Muscle of back (tissue), 3 donors: ENCODE measurements at regions not wholly inside any gene's neighbourhood (a gene's known extent, or its start where the extent isn't known, plus 50 kb on each side); places are given as distances from the start of the nearest gene placed in this dataset.

Experiments
- DNase-seq, 3 donors: peaks; one replicate each; pipeline versions ENCODE4 v3.0.0 to v3.0.0-alpha.2; 2013

DNA sequence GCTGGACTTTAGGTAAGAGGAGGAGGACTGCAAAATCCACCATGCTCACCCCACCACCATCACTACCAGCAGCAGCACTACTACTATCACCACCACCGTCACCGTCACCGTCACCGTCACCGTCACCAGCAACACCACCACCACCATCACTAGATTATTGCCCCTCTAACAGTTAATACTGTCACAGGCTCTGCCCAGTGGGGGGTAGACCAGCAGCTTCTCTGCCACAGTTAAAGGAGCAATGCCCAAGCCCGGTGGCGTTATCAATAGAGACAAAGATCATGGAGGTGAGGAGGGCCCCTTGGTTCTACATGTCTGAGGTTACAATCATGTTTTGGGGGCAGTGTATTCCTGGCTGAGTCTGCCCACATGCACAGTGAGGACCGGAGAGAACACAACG, 184.4 kb upstream of the DYNLRB2 start:
- no peak for DNase-seq

DNA sequence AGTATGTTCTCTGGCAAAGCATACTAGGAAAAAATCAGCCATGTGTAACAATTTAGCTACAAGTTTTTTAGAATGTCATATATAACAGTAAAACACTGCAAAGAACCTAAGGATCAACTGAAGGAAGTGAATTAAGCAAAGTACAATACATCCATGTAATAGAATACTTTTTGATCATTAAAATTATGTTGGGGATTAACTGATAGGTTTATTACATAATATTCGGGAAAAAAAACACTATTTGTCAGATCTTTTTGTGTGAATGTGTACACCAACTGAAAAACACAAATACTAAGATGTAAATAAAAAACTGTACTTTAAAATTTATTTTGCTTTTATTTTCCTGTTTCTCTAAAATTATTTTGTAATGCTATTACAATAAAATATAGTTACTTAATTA, 185.5 kb upstream of the DYNLRB2 start:
- DNase-seq = no peak

DNA sequence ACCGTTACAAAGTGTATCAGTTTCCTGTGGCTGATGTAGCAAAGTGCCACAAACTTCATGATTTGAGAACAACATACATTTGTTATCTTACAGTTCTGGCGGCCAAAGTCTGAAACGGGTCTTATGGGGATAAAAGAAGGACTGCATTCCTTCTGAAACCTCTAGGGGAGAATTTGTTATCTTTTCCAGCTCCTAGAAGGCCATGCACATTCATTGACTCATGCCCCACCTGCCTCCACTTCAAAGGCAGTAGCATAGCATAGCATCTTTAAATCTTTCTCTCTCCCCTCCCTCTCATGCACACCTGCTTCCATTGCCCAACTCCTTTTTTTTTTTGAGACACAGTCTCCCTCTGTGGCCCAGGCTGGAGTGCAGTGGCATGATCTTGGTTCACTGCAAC, 190.7 kb upstream of the DYNLRB2 start:
- DNase-seq = no peak

DNA sequence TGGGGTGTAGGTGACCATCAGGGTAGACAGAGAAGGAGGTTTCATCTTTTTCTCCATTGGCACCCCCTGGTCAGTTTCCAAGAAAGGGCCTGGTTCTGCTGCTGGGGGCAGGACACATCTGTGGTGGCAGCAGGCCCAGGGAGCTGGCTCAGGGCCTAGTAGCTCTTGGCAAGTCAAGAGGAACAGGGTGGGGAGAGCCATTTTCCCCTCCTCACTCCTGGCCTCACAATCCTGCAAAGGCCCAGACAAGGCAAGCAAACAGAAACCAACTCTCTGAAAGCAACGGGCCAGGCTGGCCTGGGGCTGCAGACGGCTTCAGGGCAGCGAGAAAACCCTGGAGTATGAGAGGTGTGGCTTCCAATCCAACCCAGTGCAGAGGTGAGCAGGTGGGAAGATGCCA, 192.9 kb upstream of the DYNLRB2 start:
- DNase-seq = peak; percentile 34 to 65 (median 38)

DNA sequence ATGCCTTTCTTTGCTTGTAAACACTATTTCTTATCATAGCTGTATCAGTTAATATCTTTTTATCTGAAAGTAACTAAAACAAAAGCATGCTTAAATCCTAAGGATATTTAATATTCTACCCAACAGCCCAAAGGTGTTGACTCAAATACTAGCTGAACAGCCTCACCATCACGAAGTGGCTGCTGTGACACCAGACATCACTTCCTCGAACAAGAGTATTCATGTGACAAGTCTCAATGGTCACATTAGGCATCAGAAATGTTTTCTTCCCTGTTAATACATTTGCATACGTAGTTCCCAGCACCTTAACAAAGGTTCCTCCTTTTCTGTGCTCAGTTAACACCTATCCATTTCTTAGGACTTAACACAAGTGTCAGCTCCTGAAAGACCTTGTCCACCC, 193.8 kb upstream of the DYNLRB2 start:
- no peak for DNase-seq

DNA sequence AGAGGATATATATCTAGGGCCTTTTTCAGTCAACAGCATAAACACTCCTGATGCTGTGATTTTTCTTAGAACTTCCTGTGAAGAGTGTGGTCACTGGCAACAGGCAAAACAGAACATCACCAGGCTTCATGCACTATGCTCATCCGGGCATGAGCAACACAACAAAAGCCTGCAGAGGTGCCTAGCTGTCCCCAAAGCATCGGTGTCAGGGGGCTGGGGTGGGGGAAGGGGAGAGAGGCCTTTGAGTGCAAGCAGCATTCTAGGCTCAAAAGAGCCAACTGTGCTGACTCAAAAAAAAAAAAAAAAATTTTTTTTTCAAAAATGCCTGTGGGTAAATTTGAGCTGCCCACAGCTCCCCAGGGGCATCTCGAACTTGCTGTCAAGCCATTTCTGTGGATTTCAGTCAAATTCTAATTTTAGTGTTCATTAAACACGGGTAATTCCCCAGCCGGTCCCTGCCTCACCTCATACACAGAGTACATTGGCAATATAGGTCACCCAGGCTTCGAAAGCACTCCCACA, 194.6 kb upstream of the DYNLRB2 start:
- peak in 1 of 3 donors; percentile 15 for DNase-seq

DNA sequence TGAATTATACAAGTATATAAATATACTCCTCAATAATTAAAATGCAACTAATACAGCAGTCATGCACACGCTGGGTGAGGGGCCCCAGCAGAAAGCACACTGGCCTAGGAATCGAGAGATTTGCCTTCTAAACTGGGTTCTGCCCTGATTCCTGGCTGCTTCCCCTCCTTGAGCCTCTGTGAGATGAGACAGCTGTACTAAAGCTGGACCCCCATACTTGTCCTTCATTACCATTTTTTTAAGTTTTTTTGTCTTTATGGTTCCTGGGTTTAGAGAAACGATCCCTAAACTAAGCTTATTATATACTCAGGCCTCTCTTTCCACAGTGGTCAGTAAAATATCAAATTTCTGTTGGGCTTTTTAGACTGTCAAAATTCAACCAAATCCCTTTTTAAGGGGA, 195.1 kb upstream of the DYNLRB2 start:
- DNase-seq = no peak

DNA sequence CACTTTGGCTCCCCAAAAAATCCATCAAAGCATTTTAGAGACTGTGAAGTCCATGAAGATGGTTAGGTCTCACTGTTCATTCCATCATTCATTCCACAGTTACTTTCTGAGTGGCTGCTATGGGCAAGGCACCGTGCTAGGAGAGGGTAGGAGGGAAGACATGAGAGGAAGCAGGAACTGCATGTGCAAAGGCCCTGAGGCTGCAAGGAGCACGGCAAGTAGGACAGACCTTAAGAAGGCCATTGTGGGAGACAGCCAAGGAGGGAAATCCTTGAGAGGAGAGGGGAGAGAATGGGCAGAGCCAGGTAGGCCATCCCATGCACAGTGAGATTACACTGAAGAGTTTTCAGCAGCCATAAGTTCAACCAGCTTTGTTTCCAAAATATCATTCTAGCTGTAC, 196.2 kb upstream of the DYNLRB2 start:
- DNase-seq = no peak

DNA sequence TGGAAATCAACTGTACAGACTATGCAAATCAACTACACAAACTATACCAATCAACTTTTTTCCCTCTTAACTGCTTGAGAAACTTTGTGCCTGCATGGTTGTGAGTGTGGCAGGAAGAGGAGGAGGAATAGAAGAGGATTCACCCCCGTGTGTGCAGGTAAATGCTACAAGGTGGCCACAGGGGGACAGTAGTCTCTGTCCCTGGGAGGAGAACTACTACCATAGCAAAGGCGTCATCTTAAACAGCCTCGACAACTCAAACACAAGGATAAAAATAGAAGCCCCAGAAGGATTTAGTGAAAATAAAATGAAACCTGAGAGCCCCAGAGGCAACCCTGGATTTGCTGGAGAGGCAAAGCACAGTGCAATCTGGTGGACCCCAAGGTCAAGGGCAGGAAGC, 199.5 kb upstream of the DYNLRB2 start:
- DNase-seq = no peak

DNA sequence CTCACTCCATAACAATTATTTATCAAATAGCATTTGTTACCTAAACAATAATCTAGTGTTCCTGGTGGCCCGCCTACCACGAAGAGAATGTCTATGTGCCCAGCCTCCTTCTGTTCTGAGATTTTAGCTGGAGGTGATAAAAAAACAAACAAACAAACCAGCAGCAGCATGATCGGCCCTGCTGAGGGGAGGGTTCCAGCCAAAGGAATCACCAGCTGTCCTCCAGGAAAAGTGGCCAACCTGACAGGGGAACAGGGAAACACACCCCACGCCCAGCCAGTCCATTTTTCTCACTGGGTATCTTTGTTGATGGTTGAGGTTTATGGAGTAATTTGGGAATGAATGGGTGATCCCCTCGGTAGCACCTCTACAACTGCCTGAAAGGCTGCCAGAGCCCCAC, 203.0 kb upstream of the DYNLRB2 start:
- DNase-seq = no peak

DNA sequence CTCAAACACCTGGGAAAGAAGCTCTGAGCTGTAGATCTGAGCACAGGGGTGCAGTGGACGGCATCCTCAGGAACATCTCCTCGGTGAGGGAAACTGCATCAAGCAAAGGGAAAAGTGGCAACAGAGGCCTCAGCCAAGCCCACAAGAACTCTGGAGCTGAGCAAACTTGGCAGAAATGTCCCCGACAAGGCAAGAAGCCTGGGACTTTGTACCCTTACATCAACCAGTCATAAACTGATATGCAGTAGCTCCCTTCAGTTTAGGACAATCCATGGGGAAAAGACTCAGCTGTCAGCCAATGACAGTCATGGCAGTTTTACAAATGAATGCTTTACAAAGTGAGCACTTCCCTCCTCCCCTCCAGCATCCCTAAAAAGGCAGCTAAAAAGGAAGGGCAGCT, 210.0 kb upstream of the DYNLRB2 start:
- no peak for DNase-seq

DNA sequence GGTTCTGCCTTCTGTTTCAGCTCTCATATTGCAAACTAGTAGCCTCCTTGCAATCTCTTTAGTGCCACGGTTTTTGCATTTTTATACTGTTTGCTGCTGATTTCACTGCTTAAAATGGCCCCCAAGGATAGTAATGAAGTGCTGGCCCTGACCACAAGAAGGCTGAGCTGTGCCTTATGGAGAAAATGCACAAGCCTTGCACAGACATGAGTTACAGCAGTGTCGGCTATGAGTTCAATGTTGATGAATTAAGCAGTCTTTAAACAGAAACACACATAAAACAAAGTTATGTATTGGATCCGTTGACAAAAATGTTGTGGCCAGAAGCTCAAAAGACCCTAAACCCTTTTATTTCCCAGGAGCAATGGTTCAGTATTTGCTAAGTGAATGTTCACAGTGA, 210.6 kb upstream of the DYNLRB2 start:
- no peak for DNase-seq

DNA sequence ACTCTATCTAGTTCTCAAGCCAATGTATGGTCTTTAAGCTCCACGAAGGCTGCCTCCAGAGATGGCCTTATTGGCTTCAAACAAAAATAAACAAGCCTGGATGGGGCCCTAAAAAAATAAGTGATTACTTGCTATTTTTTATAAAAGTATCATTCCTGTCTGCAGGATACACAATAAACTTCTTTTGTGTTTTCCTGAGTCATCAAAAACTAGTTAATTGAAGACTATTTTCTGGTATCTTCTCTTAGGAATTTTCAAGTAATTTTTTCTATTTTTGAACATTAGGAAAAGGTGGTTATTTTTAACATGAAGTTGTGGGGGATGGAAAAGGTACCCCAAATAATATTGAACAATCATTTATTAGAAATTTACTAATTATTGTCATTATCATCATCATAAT, 213.1 kb upstream of the DYNLRB2 start:
- no peak for DNase-seq

DNA sequence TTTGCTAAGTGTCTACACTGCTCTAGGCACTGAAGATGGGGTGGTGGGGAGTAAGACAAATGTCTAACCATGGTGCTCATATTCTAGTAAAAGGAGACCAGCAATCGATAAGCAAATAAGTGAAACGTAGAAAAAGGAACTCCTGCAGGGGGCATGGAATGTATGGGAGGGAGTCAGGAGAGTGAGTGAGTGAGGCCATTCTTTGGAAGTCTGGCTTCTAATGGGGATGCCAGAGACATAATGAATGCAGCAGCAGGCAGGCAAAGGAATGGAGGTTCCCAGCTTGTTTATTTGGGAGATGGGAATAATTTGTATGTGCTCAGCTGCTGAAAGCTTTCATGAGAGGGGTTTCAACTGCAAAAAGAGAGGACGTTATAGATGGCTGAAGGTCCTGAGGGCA, 216.4 kb upstream of the DYNLRB2 start:
- DNase-seq = no peak

DNA sequence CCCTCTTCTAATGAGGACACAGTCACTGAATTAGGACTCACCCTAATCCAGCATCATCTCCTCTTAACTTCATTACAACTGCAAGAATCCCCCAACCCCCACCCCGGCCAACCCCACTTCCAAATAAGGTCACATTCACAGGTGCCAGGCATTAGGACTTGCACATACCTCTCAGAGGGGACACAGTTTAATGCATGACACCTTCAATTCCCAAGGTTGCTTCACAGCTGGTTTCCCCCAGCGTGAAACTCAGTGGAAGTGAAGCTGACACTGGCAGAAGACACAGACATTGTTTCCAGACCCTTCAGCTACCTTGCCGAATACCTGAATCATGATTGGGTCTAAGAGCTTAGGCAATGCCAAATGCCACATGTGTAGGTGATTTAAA, 217.0 kb upstream of the DYNLRB2 start:
- DNase-seq = no peak

DNA sequence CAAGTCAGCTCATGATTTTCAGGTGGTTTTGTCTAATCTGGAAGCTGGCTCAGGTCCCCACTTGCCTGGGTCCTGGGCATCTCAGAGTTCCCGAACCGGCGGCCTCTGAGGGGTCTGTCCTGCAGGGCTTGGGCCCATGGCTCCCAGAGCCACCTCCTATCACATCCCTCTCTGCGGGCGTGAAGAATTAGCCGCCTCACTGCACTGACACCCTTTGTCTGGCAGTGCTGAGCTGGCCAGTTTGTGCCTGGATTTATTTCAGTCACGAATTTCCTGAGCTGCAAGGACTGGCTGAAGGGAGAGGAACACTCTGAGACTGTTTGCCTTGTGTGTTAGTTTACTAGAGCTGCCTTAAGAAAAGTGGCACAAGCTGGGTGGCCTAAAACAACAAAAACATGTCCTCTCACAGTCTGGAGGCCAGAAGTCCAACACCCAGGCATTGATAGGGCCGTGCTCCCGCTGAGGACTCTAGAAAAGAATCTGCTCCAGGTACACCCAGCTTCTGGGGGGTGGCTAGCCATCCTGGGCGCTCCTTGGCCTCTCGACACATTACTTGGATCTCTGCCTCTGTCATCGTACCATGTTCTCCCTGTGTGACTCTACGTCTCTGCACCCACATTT, 217.5 kb upstream of the DYNLRB2 start:
- DNase-seq = no peak

DNA sequence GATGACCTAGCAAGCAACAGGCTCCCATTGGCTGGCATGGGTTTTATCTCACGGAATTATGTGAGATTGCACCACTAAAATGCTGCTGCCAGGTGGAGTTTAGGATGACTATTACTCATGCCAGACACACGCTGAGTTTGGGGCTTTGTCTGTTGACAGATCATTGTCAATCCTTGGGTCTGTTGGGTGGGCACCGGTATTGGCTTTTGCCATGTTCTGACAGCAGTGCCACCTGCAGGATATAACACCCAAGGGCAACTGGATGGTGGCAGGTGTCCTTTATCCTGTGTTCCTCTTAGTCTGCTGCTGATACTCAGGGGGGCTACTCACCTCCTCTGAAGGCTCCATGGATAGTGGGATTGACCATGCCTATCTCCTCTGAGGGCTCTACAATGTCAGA, 221.6 kb upstream of the DYNLRB2 start:
- no peak for DNase-seq

DNA sequence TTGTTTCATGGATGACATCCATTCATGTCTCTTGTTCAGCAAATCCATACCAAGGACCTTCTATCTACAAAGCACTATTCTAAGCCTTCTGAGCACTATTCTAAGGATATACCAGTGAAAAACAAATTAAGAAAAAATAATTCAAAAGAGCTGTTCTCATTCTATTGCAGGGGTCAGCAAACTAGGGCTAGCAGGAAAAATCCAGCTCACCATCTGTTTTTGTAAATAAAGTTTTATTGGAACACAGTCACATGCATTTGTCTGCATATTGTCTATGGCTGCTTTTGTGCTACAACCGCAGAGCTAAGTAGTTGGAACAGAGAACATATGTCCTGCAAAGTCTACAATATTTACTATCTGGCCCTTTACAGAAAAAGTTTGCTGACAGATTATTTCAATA, 222.7 kb upstream of the DYNLRB2 start:
- no peak for DNase-seq

DNA sequence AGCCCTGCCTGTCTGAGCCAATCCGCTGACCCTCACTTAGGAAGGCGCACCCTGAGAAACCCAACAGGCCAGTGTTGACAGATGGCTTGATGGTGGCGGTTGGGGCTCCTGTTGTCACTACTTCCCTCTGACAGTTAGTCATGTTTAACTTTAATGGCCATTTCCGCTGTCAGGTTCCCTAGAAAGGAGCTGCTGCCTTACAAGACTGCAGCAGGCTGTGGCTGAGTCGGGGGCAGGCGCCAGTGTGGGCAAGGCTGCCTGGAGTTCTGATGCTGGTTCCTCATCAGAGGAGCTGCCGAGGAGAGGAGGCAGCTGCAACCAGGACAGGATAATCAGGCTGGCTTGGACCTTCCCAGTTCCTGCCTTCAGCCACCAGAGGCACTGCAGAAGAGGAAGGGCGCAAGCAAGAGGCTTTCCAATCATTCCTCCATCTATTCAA, 223.2 kb upstream of the DYNLRB2 start:
- no peak for DNase-seq

DNA sequence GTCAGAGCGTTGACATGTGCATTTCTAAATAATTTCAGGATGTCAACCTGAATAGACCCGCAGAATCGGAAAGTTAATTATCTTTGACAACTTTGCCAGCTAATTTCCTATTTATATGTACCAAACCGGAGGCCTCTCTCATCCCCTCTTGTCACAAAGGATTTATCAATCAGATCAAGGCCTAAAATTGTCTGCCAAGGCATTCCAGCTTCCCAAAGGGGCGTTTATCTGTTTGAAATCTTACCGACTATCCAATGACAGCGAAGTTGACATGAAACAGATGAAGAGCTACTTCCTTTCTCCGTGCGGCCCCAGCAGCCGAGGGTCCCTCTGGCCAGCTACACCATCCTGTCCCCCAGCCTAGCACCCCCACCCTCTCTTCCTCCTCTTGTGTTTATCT, 223.7 kb upstream of the DYNLRB2 start:
- no peak for DNase-seq

DNA sequence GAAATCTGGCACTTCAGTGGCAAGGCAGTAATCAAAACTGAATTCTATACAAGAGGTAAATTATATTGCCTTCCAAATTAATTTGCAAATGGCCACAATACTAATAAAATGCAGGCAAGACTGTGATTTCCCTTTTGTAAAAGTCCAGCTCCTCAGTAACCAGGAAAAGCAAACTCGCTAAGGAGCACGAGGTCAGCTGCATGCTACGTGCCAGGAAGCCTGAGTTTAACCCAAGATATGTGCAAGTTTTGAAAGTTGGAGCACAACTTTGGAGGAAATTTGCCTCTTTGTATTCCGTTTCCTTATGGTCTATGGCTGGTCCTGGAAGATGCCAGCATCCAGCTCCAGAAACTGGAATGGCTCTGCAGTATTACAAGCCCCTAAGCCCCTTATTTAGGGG, 226.8 kb upstream of the DYNLRB2 start:
- DNase-seq = no peak

DNA sequence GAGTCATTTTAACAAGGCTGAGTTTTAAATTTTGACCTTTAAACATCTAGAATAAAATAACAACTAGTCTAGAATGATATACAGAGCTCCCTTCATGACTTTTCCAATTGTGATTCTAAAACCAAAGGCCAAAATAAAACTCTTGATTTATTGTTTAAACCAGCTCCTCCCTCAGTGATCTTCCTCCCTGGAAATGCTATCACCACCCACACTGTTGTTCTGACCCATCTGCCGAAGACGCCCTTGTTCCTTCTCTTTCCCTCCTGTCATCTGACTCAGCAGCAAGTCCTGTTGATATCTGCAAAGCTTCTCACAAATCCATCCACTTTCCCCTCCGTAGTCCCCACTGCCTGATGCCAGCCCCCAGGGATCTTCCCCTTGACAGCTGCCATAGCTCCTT, 231.6 kb upstream of the DYNLRB2 start:
- DNase-seq = no peak

DNA sequence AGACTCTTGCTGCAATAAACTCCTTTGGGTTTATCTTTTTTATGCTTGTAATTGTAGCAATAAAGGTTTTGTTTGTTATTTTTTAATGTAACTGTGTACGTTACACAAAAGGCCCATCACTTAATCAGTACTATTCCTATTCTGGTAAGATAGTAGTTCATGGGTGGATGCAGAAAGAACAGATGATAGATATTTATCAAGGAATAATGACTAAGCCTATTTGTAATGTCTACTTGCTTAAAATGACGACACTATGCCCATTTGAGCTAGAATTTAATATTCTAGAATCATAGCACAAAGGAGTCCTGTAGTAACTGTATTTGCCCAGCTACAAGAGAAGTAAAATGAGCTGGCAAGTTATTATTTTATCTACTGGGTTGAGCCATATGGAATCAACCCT, 235.4 kb upstream of the DYNLRB2 start:
- DNase-seq = no peak

DNA sequence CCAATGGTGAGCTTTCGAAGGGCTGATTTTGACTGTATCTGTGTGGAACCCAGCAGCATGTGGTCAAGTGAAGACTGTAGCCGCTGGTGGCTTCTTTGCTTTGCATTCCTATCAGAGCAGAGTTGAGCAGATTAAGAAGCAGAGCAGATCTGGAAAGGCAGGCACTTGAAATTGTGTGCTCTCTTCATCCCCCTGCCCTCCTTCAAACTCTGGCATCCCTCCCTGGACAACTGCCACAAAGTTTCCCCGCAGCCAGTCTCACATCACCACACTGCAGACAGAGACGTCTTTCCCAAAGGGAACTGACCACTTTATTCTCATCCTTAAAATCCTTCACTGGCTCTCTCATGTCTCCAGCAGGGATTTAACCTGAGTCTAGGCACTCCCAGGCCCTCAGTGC, 237.1 kb upstream of the DYNLRB2 start:
- DNase-seq = peak in 1 of 3 donors; percentile 20

DNA sequence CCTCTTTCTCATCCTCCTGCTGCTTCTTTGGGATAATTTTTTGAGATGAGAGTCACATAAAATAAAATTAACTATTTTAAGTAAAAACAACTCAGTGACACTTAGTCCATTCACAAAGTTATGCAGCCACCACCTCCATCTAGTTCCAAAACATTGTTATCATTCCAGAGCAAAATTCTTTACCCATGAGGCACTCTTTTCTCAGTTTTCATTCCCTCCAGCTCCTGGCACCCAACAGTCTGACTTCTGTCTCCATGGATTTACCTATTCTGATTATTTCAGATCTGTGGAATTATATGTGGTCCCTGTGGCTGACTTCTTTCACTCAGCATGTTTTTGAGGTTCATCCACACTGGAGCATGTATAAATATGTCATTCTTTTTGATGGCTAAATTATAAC, 239.9 kb upstream of the DYNLRB2 start:
- peak in 1 of 3 donors; percentile 72 for DNase-seq
